ENCODE measurements at regions not wholly inside any gene's neighbourhood (a gene's known extent, or its start where the extent isn't known, plus 50 kb on each side); places are given as distances from the start of the nearest gene placed in this dataset.

DNA sequence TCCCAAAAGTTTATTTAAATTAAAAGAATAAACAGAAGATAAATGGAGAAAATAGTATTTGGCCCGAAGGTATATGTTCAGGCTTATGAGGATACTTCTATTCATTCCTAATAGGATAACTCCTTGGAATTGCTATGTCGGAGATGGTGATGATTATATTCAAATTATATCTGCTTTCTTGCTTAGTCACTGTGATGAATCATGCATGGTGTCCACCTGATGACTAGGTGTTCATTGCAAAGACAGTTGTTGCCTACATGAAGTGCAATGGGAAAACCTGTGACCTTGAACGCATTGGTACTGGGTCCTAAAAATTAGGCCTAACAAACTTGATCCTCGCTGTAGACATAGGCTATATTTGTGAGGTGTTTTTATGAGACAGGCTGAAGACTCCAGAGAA, 617.3 kb upstream of the ZEB2 start:
- H3K4me3 ChIP-seq (ENCODE audit: low read depth, low read length) = no peak overlapping the region
- H3K36me3 ChIP-seq (ENCODE audit: control insufficient read depth in 2 of 2, insufficient read depth in 1 of 2, low read length in 2 of 2) = no peaks in the 10 kb centered on the region
- TF ChIP-seq GLIS2 (tag by site-specific recombination; IDR thresholded peaks at IDR 0.05) (no peak), BCL11A (tag by site-specific recombination; IDR thresholded peaks at IDR 0.05; ENCODE audit: low read depth) (no peak), ZSCAN23 (tag by site-specific recombination; IDR thresholded peaks at IDR 0.05) (no peak), ZNF701 (tag by site-specific recombination; IDR thresholded peaks at IDR 0.05) (no peak), ZNF138 (tag by site-specific recombination; IDR thresholded peaks at IDR 0.05; ENCODE audit: borderline replicate concordance) (no peak), ZSCAN30 (tag by site-specific recombination; IDR thresholded peaks at IDR 0.05) (no peak), ZBTB48 (tag by site-specific recombination; IDR thresholded peaks at IDR 0.05) (no peak), SCRT2 (tag by site-specific recombination; IDR thresholded peaks at IDR 0.05) (no peak), ZNF792 (tag by site-specific recombination; IDR thresholded peaks at IDR 0.05) (no peak), ZNF529 (tag by site-specific recombination; IDR thresholded peaks at IDR 0.05; ENCODE audit: insufficient replicate concordance) (no peak), ZNF16 (tag by site-specific recombination; IDR thresholded peaks at IDR 0.05; ENCODE audit: low read depth) (no peak), ZNF510 (tag by site-specific recombination; IDR thresholded peaks at IDR 0.05; ENCODE audit: insufficient replicate concordance) (no peak), RBAK (tag by site-specific recombination; IDR thresholded peaks at IDR 0.05) (no peak), ZNF785 (tag by site-specific recombination; IDR thresholded peaks at IDR 0.05) (no peak), YY2 (tag by site-specific recombination; IDR thresholded peaks at IDR 0.05) (no peak), ZNF621 (tag by site-specific recombination; IDR thresholded peaks at IDR 0.05) (no peak)
- TF ChIP-seq, protein P1, sequence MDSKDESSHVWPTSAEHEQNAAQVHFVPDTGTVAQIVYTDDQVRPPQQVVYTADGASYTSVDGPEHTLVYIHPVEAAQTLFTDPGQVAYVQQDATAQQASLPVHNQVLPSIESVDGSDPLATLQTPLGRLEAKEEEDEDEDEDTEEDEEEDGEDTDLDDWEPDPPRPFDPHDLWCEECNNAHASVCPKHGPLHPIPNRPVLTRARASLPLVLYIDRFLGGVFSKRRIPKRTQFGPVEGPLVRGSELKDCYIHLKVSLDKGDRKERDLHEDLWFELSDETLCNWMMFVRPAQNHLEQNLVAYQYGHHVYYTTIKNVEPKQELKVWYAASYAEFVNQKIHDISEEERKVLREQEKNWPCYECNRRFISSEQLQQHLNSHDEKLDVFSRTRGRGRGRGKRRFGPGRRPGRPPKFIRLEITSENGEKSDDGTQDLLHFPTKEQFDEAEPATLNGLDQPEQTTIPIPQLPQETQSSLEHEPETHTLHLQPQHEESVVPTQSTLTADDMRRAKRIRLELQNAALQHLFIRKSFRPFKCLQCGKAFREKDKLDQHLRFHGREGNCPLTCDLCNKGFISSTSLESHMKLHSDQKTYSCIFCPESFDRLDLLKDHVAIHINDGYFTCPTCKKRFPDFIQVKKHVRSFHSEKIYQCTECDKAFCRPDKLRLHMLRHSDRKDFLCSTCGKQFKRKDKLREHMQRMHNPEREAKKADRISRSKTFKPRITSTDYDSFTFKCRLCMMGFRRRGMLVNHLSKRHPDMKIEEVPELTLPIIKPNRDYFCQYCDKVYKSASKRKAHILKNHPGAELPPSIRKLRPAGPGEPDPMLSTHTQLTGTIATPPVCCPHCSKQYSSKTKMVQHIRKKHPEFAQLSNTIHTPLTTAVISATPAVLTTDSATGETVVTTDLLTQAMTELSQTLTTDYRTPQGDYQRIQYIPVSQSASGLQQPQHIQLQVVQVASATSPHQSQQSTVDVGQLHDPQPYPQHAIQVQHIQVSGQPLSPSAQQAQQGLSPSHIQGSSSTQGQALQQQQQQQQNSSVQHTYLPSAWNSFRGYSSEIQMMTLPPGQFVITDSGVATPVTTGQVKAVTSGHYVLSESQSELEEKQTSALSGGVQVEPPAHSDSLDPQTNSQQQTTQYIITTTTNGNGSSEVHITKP (tag by site-specific recombination; IDR thresholded peaks at IDR 0.05) = no peak
- TF ChIP-seq, protein P2, sequence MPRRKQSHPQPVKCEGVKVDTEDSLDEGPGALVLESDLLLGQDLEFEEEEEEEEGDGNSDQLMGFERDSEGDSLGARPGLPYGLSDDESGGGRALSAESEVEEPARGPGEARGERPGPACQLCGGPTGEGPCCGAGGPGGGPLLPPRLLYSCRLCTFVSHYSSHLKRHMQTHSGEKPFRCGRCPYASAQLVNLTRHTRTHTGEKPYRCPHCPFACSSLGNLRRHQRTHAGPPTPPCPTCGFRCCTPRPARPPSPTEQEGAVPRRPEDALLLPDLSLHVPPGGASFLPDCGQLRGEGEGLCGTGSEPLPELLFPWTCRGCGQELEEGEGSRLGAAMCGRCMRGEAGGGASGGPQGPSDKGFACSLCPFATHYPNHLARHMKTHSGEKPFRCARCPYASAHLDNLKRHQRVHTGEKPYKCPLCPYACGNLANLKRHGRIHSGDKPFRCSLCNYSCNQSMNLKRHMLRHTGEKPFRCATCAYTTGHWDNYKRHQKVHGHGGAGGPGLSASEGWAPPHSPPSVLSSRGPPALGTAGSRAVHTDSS (tag by site-specific recombination; IDR thresholded peaks at IDR 0.05) = no peak
- TF ChIP-seq, protein P3, sequence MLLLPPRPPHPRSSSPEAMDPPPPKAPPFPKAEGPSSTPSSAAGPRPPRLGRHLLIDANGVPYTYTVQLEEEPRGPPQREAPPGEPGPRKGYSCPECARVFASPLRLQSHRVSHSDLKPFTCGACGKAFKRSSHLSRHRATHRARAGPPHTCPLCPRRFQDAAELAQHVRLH (tag by site-specific recombination; IDR thresholded peaks at IDR 0.05) = no peak
- H3K4me1 ChIP-seq (ENCODE audit: control insufficient read depth, insufficient read depth, low read length) = no peaks in the 10 kb centered on the region
- ChIA-PET CTCF (no interaction called here), POLR2A (no interaction called here)
- H3K9me3 ChIP-seq (ENCODE audit: control insufficient read depth, insufficient read depth, low read depth, low read length) = no peaks in the 10 kb centered on the region
- no peak overlapping the region for H3K27ac ChIP-seq (ENCODE audit: extremely low read depth, low read depth, low read length)

DNA sequence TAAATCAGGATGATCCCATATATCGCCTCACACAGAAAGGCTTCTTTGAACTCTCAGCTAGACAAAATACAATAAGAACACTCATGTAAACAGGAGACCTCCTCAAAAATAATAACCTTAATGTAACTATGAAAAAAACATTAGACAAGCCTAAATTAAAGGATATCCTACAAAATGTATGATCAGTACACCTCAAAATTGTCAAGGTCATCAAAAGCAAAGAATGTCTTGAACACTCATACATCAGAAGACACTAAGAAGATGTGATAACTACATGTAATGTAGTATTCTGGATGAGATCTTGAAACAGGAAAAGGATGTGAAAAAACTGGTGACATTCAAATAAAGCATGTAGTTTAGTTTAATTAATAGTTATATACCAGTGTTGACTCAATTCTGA, 616.8 kb upstream of the ZEB2 start:
- H3K36me3 ChIP-seq (ENCODE audit: control insufficient read depth in 2 of 2, insufficient read depth in 1 of 2, low read length in 2 of 2) = no peaks in the 10 kb centered on the region
- no peaks in the 10 kb centered on the region for H3K4me1 ChIP-seq (ENCODE audit: control insufficient read depth, insufficient read depth, low read length)
- H3K4me3 ChIP-seq (ENCODE audit: low read depth, low read length) = no peak overlapping the region
- ChIA-PET POLR2A (no interaction called here), CTCF (interaction anchor here (1.1 kb wide), 1 partner anchor 12 kb away, joined by 3 read pairs; no protein-coding TSS in a partner anchor)
- no peaks in the 10 kb centered on the region for H3K9me3 ChIP-seq (ENCODE audit: control insufficient read depth, insufficient read depth, low read depth, low read length)
- no peak for TF ChIP-seq ZNF677 (tag by site-specific recombination; IDR thresholded peaks at IDR 0.05)
- TF ChIP-seq HOXD13 (CRISPR knock-in tag; IDR thresholded peaks at IDR 0.05; ENCODE audit: borderline replicate concordance) = no peak
- TF ChIP-seq ZNF133 (tag by site-specific recombination; IDR thresholded peaks at IDR 0.05) = no peak
- no peak for TF ChIP-seq ZNF155 (tag by site-specific recombination; IDR thresholded peaks at IDR 0.05)
- no peak for TF ChIP-seq SCRT1 (tag by site-specific recombination; IDR thresholded peaks at IDR 0.05; ENCODE audit: borderline replicate concordance)
- no peak for TF ChIP-seq GLIS2 (tag by site-specific recombination; IDR thresholded peaks at IDR 0.05)
- TF ChIP-seq, protein P4, sequence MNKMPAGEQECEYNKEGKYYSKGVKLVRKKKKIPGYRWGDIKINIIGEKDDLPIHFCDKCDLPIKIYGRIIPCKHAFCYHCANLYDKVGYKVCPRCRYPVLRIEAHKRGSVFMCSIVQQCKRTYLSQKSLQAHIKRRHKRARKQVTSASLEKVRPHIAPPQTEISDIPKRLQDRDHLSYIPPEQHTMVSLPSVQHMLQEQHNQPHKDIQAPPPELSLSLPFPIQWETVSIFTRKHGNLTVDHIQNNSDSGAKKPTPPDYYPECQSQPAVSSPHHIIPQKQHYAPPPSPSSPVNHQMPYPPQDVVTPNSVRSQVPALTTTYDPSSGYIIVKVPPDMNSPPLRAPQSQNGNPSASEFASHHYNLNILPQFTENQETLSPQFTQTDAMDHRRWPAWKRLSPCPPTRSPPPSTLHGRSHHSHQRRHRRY (tag by site-specific recombination; IDR thresholded peaks at IDR 0.05) = no peak
- TF ChIP-seq ZNF16 (tag by site-specific recombination; IDR thresholded peaks at IDR 0.05; ENCODE audit: low read depth) = no peak
- TF ChIP-seq ZXDB (tag by site-specific recombination; IDR thresholded peaks at IDR 0.05) = no peak
- TF ChIP-seq, protein P5, sequence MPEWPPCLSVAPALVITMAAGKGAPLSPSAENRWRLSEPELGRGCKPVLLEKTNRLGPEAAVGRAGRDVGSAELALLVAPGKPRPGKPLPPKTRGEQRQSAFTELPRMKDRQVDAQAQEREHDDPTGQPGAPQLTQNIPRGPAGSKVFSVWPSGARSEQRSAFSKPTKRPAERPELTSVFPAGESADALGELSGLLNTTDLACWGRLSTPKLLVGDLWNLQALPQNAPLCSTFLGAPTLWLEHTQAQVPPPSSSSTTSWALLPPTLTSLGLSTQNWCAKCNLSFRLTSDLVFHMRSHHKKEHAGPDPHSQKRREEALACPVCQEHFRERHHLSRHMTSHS (tag by site-specific recombination; IDR thresholded peaks at IDR 0.05) = no peak
- TF ChIP-seq, protein P6, sequence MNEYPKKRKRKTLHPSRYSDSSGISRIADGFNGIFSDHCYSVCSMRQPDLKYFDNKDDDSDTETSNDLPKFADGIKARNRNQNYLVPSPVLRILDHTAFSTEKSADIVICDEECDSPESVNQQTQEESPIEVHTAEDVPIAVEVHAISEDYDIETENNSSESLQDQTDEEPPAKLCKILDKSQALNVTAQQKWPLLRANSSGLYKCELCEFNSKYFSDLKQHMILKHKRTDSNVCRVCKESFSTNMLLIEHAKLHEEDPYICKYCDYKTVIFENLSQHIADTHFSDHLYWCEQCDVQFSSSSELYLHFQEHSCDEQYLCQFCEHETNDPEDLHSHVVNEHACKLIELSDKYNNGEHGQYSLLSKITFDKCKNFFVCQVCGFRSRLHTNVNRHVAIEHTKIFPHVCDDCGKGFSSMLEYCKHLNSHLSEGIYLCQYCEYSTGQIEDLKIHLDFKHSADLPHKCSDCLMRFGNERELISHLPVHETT (tag by site-specific recombination; IDR thresholded peaks at IDR 0.05) = no peak
- no peak overlapping the region for H3K27ac ChIP-seq (ENCODE audit: extremely low read depth, low read depth, low read length)

Data from HEK293 (cell line).